ENCODE measurements at regions not wholly inside any gene's neighbourhood (a gene's known extent, or its start where the extent isn't known, plus 50 kb on each side); places are given as distances from the start of the nearest gene placed in this dataset.

DNA sequence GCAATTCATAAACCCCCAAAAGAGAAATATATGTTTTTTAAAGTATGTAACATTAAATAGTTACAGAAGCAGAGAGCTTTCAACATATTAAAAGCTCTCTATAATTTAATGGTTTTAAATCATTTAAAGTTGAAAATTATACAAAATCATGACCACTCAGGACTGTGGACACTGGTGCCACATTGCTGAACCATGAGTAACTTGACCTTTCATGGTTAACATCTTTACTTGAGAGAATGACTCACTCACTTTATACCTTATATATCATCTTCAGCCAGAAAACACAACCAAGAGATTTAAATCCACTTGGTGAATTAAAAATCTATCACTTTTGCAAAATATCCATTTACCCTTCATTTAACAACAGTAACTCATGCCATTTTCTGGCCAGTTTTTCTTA is 584.3 kb upstream of the SMIM31 start:
- peaks cover 2 to 5% of the 10 kb centered on the region in 2 donors for H3K9me3 Mint-ChIP-seq
- no peaks in the 10 kb centered on the region for H3K9me3 ChIP-seq (ENCODE audit: control insufficient read depth, insufficient read depth, low read length)

GRCh38 chr4:164177153-164177552 is 576.8 kb upstream of the SMIM31 start:
- DNase-seq: no peak
- no peak overlapping the region for H3K4me3 Mint-ChIP-seq

More for the DNA sequence above, 584.3 kb upstream of the SMIM31 start:
- no peaks in the 10 kb centered on the region for H3K27me3 ChIP-seq (ENCODE audit: control insufficient read depth, insufficient read depth, low read length)
- intact Hi-C loops (cut with micrococcal nuclease): no loop called here
- ATAC-seq: no peak
- no peak overlapping the region for H3K4me3 ChIP-seq (ENCODE audit: low read length)
- H3K4me1 ChIP-seq (ENCODE audit: control insufficient read depth, insufficient read depth, low read length): no peaks in the 10 kb centered on the region
- Mint-ChIP-seq H3K4me1 (no peaks in the 10 kb centered on the region), H3K27me3 (ENCODE audit: low read depth in 2 of 2) (no peaks in the 10 kb centered on the region), H3K27ac (no peak overlapping the region), H3K4me3 (no peak overlapping the region), H3K36me3 (no peaks in the 10 kb centered on the region)
- no peak for DNase-seq
- no peak overlapping the region for H3K27ac ChIP-seq (ENCODE audit: low read length)
- TF ChIP-seq, protein P1, sequence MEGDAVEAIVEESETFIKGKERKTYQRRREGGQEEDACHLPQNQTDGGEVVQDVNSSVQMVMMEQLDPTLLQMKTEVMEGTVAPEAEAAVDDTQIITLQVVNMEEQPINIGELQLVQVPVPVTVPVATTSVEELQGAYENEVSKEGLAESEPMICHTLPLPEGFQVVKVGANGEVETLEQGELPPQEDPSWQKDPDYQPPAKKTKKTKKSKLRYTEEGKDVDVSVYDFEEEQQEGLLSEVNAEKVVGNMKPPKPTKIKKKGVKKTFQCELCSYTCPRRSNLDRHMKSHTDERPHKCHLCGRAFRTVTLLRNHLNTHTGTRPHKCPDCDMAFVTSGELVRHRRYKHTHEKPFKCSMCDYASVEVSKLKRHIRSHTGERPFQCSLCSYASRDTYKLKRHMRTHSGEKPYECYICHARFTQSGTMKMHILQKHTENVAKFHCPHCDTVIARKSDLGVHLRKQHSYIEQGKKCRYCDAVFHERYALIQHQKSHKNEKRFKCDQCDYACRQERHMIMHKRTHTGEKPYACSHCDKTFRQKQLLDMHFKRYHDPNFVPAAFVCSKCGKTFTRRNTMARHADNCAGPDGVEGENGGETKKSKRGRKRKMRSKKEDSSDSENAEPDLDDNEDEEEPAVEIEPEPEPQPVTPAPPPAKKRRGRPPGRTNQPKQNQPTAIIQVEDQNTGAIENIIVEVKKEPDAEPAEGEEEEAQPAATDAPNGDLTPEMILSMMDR (IDR thresholded peaks at IDR 0.05): no peak
- no peaks in the 10 kb centered on the region for H3K36me3 ChIP-seq (ENCODE audit: control insufficient read depth, insufficient read depth, low read length)

GRCh38 chr4:164177753-164178152 is 576.2 kb upstream of the SMIM31 start:
- H3K27me3 ChIP-seq (ENCODE audit: control insufficient read depth, insufficient read depth, low read length): no peaks in the 10 kb centered on the region
- no peaks in the 10 kb centered on the region for H3K4me1 ChIP-seq (ENCODE audit: control insufficient read depth, insufficient read depth, low read length)
- intact Hi-C loops (cut with micrococcal nuclease): no loop called here
- ATAC-seq (no peak), DNase-seq (no peak)
- Mint-ChIP-seq H3K27ac (no peak overlapping the region), H3K9me3 (peaks cover 0 to 2% of the 10 kb centered on the region in 2 donors), H3K4me1 (no peaks in the 10 kb centered on the region), H3K36me3 (no peaks in the 10 kb centered on the region), H3K4me3 (no peak overlapping the region), H3K27me3 (ENCODE audit: low read depth in 2 of 2) (no peaks in the 10 kb centered on the region)
- no peaks in the 10 kb centered on the region for H3K36me3 ChIP-seq (ENCODE audit: control insufficient read depth, insufficient read depth, low read length)
- no peak overlapping the region for H3K4me3 ChIP-seq (ENCODE audit: low read length)
- TF ChIP-seq, protein P1 (IDR thresholded peaks at IDR 0.05): no peak
- no peak overlapping the region for H3K27ac ChIP-seq (ENCODE audit: low read length)
- H3K9me3 ChIP-seq (ENCODE audit: control insufficient read depth, insufficient read depth, low read length): no peaks in the 10 kb centered on the region
- WGBS (ENCODE audit: insufficient coverage): no CpG with 5 or more reads among the region's 1 CpG

More at GRCh38 chr4:164177153-164177552, 576.8 kb upstream of the SMIM31 start:
- H3K36me3 ChIP-seq (ENCODE audit: control insufficient read depth, insufficient read depth, low read length): no peaks in the 10 kb centered on the region
- 69% methylated on average over 2 of the region's 3 CpGs for WGBS (ENCODE audit: insufficient coverage)
- Mint-ChIP-seq H3K27me3 (ENCODE audit: low read depth in 2 of 2) (no peaks in the 10 kb centered on the region), H3K4me1 (no peaks in the 10 kb centered on the region), H3K9me3 (peaks cover 0 to 2% of the 10 kb centered on the region in 2 donors), H3K36me3 (no peaks in the 10 kb centered on the region), H3K27ac (no peak overlapping the region)
- no peaks in the 10 kb centered on the region for H3K4me1 ChIP-seq (ENCODE audit: control insufficient read depth, insufficient read depth, low read length)
- ATAC-seq: no peak
- H3K9me3 ChIP-seq (ENCODE audit: control insufficient read depth, insufficient read depth, low read length): no peaks in the 10 kb centered on the region
- no peak overlapping the region for H3K27ac ChIP-seq (ENCODE audit: low read length)
- intact Hi-C loops (cut with micrococcal nuclease): no loop called here
- H3K27me3 ChIP-seq (ENCODE audit: control insufficient read depth, insufficient read depth, low read length): no peaks in the 10 kb centered on the region
- TF ChIP-seq, protein P1 (IDR thresholded peaks at IDR 0.05): no peak
- no peak overlapping the region for H3K4me3 ChIP-seq (ENCODE audit: low read length)

DNA sequence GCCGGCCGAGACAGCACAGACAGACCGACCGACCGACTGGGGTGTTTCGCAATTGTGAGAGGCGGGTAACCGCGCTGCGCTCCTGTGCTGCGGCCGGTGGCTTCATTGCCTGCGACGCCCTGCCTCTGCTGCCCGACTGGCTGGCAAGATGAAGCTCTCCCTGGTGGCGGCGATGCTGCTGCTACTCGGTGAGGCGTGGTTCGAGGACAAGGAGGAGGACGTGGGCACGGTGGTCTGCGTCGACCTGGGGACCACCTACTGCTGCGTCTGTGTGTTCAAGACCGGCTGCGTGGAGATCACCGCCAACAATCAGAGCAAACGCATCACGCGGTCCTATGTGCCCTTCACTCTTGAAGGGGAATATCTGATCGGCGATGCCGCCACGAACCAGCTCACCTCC is 565.7 kb upstream of the SMIM31 start:
- Mint-ChIP-seq H3K36me3 (no peaks in the 10 kb centered on the region), H3K4me1 (no peaks in the 10 kb centered on the region), H3K27me3 (ENCODE audit: low read depth in 2 of 2) (no peaks in the 10 kb centered on the region), H3K9me3 (peaks cover 0 to 7% of the 10 kb centered on the region in 2 donors), H3K27ac (no peak overlapping the region), H3K4me3 (no peak overlapping the region)
- ATAC-seq (no peak), DNase-seq (no peak)
- Histone ChIP-seq H3K9me3 (ENCODE audit: control insufficient read depth, insufficient read depth, low read length) (no peaks in the 10 kb centered on the region), H3K27ac (ENCODE audit: low read length) (no peak overlapping the region), H3K4me3 (ENCODE audit: low read length) (no peak overlapping the region), H3K4me1 (ENCODE audit: control insufficient read depth, insufficient read depth, low read length) (no peaks in the 10 kb centered on the region), H3K27me3 (ENCODE audit: control insufficient read depth, insufficient read depth, low read length) (no peaks in the 10 kb centered on the region), H3K36me3 (ENCODE audit: control insufficient read depth, insufficient read depth, low read length) (no peaks in the 10 kb centered on the region)
- TF ChIP-seq, protein P1 (IDR thresholded peaks at IDR 0.05): no peak
- 95% methylated on average over 35 of the region's 35 CpGs for WGBS (ENCODE audit: insufficient coverage)
- intact Hi-C loops (cut with micrococcal nuclease): no loop called here

All from natural killer cell (primary cell).